ENCODE measurements at regions not wholly inside any gene's neighbourhood (a gene's known extent, or its start where the extent isn't known, plus 50 kb on each side); places are given as distances from the start of the nearest gene placed in this dataset.
A peak's percentile ranks its signal among the peaks of the same experiment; 100 is the strongest.

DNA sequence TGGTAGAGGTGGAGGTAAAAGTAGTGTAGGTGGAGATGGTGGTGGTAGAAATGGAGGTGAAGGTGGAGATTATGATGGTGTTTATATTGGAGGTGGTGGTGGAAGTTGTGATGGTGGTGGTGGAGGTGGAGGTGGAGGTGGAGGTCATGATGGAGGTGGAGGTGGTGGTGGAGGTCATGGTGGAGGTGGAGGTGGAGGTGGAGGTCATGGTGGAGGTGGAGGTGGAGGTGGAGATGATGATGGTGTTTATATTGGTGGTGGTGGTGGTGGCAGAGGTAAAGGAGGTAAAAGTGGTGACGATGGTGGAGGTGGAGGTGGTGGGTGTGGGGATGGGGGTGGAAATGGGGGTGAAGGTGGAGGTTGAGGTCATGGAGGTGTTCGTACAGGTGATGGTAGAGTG lies 107.8 kb downstream of the ASB7 start:
- TF ChIP-seq, protein P1, sequence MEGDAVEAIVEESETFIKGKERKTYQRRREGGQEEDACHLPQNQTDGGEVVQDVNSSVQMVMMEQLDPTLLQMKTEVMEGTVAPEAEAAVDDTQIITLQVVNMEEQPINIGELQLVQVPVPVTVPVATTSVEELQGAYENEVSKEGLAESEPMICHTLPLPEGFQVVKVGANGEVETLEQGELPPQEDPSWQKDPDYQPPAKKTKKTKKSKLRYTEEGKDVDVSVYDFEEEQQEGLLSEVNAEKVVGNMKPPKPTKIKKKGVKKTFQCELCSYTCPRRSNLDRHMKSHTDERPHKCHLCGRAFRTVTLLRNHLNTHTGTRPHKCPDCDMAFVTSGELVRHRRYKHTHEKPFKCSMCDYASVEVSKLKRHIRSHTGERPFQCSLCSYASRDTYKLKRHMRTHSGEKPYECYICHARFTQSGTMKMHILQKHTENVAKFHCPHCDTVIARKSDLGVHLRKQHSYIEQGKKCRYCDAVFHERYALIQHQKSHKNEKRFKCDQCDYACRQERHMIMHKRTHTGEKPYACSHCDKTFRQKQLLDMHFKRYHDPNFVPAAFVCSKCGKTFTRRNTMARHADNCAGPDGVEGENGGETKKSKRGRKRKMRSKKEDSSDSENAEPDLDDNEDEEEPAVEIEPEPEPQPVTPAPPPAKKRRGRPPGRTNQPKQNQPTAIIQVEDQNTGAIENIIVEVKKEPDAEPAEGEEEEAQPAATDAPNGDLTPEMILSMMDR (conservative IDR thresholded peaks at IDR 0.05; ENCODE audit: low read depth, low read length) = no peak
- H3K4me3 ChIP-seq (ENCODE audit: low read length) = no peak overlapping the region
- no peak for DNase-seq (ENCODE audit: low read depth)

GRCh38 chr15:100710744-100711515 lies 108.5 kb downstream of the ASB7 start:
- no peak for DNase-seq (ENCODE audit: low read depth)
- no peak overlapping the region for H3K4me3 ChIP-seq (ENCODE audit: low read length)
- TF ChIP-seq, protein P1 (conservative IDR thresholded peaks at IDR 0.05; ENCODE audit: low read depth, low read length) = no peak

GRCh38 chr15:100711516-100712021 lies 109.2 kb downstream of the ASB7 start:
- TF ChIP-seq, protein P1 (conservative IDR thresholded peaks at IDR 0.05; ENCODE audit: low read depth, low read length) = no peak
- DNase-seq (ENCODE audit: low read depth) = no peak
- H3K4me3 ChIP-seq (ENCODE audit: low read length) = no peak overlapping the region

- no peak overlapping the region for H3K4me3 ChIP-seq (ENCODE audit: low read length)
- TF ChIP-seq, protein P1 (conservative IDR thresholded peaks at IDR 0.05; ENCODE audit: low read depth, low read length) = no peak
- DNase-seq (ENCODE audit: low read depth) = no peak
Measured at GRCh38 chr15:100712226-100712625, 109.8 kb downstream of the ASB7 start.

DNA sequence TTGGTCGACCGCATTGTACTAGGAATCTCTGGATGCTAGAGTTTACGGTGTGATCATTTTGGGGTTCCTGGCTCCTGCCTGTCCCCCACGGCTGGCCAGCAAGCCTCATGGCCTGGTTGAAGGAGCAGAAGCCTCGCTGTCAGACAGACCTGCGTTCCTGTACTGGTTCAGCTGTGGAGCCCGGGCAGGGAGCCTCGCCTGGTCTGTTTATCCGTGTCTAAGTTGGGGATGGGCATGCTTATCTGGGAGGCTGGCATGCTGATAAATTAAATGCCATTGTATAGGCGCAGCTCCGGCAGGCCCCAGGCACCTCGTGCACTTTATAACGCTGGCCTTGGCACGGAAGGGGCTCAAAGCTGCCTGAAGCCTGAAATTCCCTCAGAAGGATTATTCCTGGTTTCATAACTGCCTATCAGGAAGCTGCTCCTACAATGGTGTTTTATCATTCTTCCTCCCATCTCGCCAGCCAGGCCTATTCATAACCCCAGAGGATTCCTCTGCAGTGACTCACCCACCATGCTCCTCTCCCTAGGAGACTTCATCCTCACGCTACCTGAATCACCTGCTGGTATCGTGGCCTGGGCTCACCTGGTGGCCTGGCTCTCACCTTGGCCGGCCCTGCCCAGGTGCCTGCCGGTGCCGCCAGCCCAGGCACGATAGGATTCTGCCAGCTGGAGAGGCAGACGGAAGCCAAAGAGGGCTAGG lies 110.9 kb downstream of the ASB7 start:
- peak; percentile 81 for DNase-seq (ENCODE audit: low read depth)
- no peak overlapping the region for H3K4me3 ChIP-seq (ENCODE audit: low read length)
- TF ChIP-seq, protein P1 (conservative IDR thresholded peaks at IDR 0.05; ENCODE audit: low read depth, low read length) = no peak

GRCh38 chr15:100714034-100714748 lies 111.8 kb downstream of the ASB7 start:
- DNase-seq (ENCODE audit: low read depth) = no peak
- TF ChIP-seq, protein P1 (conservative IDR thresholded peaks at IDR 0.05; ENCODE audit: low read depth, low read length) = no peak
- H3K4me3 ChIP-seq (ENCODE audit: low read length) = no peak overlapping the region
